ENCODE measurements at regions not wholly inside any gene's neighbourhood (a gene's known extent, or its start where the extent isn't known, plus 50 kb on each side); places are given as distances from the start of the nearest gene placed in this dataset.

DNA sequence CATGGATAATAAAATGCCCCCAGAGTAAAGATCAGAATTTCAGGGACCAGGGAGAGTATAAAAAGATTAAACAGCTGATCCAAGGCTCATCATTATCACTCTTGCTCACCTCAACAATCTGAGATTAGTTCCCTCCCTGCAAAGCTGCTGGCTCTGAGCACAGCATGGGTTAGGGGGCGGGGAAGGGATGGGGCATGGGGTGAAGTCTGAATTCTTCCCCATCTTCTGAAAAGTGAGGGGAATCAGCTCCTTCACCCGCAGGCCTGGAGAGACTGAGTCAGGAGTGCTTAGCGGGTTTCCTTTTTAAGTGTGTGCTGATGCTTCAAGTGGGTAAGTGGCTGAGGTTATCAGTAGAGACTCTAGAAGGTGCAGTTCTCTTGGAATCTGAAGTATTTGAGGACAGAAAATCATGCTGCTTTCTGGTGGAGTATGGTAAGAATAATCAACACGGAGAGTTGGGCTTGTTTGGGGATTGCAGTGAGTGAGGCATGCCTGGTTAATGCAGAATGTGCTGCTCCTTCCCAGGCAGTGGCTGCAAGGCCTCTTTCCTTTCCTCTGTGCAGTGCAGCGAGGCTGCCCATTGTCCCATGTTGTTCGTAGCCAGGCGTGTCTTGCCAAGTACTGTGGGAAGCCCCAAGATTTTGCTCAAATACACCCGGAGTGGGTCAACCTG lies 59.2 kb upstream of the TRAK1 start:
- no peak overlapping the region for H3K4me3 ChIP-seq (ENCODE audit: low read depth, low read length)
- TF ChIP-seq, protein P1, sequence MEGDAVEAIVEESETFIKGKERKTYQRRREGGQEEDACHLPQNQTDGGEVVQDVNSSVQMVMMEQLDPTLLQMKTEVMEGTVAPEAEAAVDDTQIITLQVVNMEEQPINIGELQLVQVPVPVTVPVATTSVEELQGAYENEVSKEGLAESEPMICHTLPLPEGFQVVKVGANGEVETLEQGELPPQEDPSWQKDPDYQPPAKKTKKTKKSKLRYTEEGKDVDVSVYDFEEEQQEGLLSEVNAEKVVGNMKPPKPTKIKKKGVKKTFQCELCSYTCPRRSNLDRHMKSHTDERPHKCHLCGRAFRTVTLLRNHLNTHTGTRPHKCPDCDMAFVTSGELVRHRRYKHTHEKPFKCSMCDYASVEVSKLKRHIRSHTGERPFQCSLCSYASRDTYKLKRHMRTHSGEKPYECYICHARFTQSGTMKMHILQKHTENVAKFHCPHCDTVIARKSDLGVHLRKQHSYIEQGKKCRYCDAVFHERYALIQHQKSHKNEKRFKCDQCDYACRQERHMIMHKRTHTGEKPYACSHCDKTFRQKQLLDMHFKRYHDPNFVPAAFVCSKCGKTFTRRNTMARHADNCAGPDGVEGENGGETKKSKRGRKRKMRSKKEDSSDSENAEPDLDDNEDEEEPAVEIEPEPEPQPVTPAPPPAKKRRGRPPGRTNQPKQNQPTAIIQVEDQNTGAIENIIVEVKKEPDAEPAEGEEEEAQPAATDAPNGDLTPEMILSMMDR (IDR thresholded peaks at IDR 0.05; ENCODE audit: borderline replicate concordance, insufficient read depth, low read depth, low read length): no peak

DNA sequence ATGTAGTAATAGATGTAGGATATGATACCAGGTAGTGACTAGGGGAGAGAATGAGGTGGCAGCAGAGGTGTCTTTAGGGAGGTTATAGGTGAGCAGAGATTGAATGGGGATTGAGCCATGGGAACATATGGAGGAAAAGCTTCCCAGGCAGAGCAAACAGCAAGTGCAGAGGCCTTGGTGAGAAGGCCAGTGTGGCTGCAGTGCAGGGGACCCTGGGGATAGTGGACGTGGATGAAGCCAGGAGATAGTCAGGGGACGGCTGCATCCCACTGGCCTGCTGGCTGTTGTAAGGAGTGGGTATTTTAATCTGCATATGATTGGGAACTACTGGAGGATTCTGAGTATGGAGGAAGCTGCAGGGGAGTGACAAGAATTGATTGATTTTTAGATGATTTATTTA lies 62.7 kb upstream of the TRAK1 start:
- TF ChIP-seq, protein P1 (IDR thresholded peaks at IDR 0.05; ENCODE audit: borderline replicate concordance, insufficient read depth, low read depth, low read length): no peak
- no peak overlapping the region for H3K4me3 ChIP-seq (ENCODE audit: low read depth, low read length)

- H3K4me3 ChIP-seq (ENCODE audit: low read depth, low read length): no peak overlapping the region
- TF ChIP-seq, protein P1 (IDR thresholded peaks at IDR 0.05; ENCODE audit: borderline replicate concordance, insufficient read depth, low read depth, low read length): no peak
These were observed 63.6 kb upstream of the TRAK1 start for GRCh38 chr3:42027571-42027970.

DNA sequence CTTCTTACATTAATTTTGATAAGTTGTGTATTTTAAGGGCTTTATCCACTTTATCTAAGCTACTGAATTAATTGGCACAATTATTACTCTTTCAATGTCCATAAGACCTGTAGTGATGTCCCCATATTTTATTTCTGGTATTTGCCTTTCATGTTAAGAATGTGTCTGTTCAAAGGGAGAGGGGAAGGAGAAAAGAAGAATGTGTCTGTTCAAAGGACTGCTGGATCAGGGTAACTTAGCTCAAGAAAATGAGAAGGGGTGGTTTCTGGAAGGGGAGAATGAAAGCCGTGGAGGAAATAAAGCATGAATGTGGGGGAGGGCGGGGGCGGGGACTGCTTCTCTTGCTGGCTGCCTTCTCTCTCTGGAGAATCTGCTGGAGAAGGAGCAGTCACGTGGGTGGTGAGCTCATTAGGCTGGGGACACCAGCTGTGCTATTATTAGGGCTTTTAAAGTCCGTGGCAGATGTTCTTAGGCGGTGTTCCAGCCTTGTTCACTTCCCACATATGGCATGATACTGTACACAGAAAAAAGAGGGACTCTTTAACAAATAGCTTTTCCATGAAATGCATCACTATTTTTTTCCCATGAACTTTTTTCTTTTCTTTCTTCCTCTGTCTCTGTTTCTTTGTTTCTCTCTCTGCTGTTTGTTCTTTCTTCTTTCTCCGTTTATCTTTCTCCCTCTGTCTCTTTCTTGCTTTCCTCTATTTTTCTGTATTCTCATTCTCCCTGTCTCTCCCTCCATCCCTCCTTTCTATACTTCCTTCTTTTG lies 63.7 kb upstream of the ULK4 start:
- H3K4me3 ChIP-seq (ENCODE audit: low read depth, low read length): no peak overlapping the region

DNA sequence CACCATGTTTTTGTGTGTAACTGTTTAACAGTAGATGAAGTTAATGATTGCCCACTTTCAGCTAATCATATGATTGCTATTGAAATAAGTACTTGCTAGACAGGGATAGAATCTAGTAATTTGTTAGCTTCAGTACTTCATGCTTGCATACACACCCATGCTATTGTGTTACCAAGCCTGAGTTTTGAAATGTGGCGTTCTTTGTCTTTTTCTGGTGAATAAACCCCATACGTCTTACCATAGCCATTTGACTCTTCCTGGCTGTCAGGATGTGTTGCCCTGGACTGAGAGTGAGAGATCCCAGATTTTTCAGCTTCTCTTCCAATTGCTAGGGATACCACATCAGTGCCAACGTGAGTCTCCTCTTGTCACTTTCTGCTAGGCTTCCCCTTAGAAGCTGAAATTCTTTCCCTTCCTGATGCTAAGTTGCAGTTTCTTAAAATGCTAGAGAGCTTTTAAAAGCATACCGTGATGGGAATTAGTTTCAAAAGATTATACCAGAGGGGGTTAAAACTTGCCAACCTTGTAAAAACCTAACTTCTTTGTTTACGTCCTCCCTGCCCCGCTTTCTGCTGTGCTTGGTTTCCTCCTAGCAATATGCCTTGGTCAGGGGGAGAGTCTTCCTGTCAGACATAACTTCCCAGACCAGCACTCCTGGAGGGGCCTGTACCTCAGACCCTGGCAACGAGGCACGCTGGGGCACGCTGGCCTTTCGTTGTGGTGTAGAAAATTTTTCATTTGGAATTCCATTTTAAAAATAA lies 62.9 kb upstream of the ULK4 start:
- H3K4me3 ChIP-seq (ENCODE audit: low read depth, low read length): no peak overlapping the region

More for the DNA sequence above, 63.7 kb upstream of the ULK4 start:
- TF ChIP-seq, protein P1 (IDR thresholded peaks at IDR 0.05; ENCODE audit: borderline replicate concordance, insufficient read depth, low read depth, low read length): no peak

GRCh38 chr3:42023380-42023779 lies 61.5 kb upstream of the ULK4 start:
- no peak overlapping the region for H3K4me3 ChIP-seq (ENCODE audit: low read depth, low read length)

More for the DNA sequence above, 62.9 kb upstream of the ULK4 start:
- TF ChIP-seq, protein P1 (IDR thresholded peaks at IDR 0.05; ENCODE audit: borderline replicate concordance, insufficient read depth, low read depth, low read length): no peak

More at GRCh38 chr3:42023380-42023779, 61.5 kb upstream of the ULK4 start:
- TF ChIP-seq, protein P1 (IDR thresholded peaks at IDR 0.05; ENCODE audit: borderline replicate concordance, insufficient read depth, low read depth, low read length): no peak
